ENCODE measurements at regions not wholly inside any gene's neighbourhood (a gene's known extent, or its start where the extent isn't known, plus 50 kb on each side); places are given as distances from the start of the nearest gene placed in this dataset.

DNA sequence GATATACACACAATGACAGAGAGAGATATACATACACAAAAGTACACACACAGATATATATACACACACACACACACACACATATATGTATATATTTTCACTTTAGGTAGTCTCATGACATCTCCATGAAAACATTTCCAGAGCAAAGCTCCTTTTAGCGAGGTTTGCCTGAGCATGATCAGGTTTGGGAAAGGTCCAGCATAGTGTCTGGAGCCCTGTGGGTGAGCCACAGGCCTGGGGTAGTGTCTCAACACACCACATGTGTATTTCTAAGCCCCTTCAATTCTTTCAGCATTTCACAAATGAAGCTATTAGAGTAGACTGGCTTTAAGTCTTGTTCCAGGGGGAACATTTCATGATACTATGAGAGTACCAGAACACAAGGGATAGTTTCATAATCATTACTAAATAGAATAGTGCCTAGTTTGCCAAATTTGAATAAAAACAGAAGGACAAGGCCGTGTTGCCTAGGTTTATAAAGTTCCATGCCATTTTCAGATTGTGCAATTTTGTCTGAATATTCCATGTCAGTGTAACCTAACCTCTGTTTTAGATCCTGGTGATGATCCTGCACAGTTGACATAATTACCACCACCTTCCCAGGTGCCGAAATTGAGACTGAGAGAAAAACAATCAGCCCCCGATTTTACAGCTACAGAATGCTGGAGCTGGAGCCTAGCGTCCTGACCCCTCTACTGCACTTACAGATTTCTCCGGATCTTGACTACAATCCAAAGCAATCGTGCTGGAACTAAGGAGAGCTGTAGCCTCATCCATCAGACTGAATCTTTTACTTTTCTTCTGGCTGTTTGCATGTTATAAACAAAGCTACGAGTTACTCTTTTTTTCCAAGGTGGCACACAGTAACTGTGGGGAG, 332.7 kb downstream of the CYRIA start:
- no peak overlapping the region for H3K18ac ChIP-seq (ENCODE audit: low read depth, low read length)
- no peak overlapping the region for H2AFZ ChIP-seq (replicated peaks; ENCODE audit: low read length, poor library complexity)
- no peak overlapping the region for H3K56ac ChIP-seq (ENCODE audit: extremely low read depth, insufficient read depth, low read length)
- H3K9ac ChIP-seq (ENCODE audit: low read depth, low read length) = no peak overlapping the region
- no peak overlapping the region for H3K23ac ChIP-seq (ENCODE audit: low read depth, low read length)
- no peak overlapping the region for H2BK5ac ChIP-seq (ENCODE audit: low read depth, low read length, poor library complexity, severe bottlenecking)
- dilution Hi-C loops (cut with HindIII; ENCODE audit: low sequenced_read_pairs, unreplicated experiment) = no loop called here
- no peak for ATAC-seq (ENCODE audit: low read depth)
- H2BK20ac ChIP-seq (ENCODE audit: low read depth, low read length) = no peak overlapping the region
- H2BK15ac ChIP-seq (ENCODE audit: low read depth, low read length) = no peak overlapping the region
- no peak for TF ChIP-seq CHD1 (IDR thresholded peaks at IDR 0.05; ENCODE audit: low read depth, low read length)
- TF ChIP-seq RAD21 (IDR thresholded peaks at IDR 0.05; ENCODE audit: low read length) = no peak
- TF ChIP-seq MAZ (IDR thresholded peaks at IDR 0.05; ENCODE audit: borderline replicate concordance, low read depth, low read length) = no peak
- no peak for TF ChIP-seq RFX5 (IDR thresholded peaks at IDR 0.05; ENCODE audit: low read depth, low read length)
- TF ChIP-seq, protein P1, sequence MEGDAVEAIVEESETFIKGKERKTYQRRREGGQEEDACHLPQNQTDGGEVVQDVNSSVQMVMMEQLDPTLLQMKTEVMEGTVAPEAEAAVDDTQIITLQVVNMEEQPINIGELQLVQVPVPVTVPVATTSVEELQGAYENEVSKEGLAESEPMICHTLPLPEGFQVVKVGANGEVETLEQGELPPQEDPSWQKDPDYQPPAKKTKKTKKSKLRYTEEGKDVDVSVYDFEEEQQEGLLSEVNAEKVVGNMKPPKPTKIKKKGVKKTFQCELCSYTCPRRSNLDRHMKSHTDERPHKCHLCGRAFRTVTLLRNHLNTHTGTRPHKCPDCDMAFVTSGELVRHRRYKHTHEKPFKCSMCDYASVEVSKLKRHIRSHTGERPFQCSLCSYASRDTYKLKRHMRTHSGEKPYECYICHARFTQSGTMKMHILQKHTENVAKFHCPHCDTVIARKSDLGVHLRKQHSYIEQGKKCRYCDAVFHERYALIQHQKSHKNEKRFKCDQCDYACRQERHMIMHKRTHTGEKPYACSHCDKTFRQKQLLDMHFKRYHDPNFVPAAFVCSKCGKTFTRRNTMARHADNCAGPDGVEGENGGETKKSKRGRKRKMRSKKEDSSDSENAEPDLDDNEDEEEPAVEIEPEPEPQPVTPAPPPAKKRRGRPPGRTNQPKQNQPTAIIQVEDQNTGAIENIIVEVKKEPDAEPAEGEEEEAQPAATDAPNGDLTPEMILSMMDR (conservative IDR thresholded peaks at IDR 0.05; ENCODE audit: low read depth, low read length) = no peak
- TF ChIP-seq, protein P2, sequence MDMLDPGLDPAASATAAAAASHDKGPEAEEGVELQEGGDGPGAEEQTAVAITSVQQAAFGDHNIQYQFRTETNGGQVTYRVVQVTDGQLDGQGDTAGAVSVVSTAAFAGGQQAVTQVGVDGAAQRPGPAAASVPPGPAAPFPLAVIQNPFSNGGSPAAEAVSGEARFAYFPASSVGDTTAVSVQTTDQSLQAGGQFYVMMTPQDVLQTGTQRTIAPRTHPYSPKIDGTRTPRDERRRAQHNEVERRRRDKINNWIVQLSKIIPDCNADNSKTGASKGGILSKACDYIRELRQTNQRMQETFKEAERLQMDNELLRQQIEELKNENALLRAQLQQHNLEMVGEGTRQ (IDR thresholded peaks at IDR 0.05; ENCODE audit: low read depth, low read length) = no peak
- TF ChIP-seq CEBPB (IDR thresholded peaks at IDR 0.05; ENCODE audit: low read depth, low read length) = no peak
- TF ChIP-seq POLR2A (IDR thresholded peaks at IDR 0.05; ENCODE audit: low read depth, low read length) = no peak
- no peak for TF ChIP-seq NFE2L2 (IDR thresholded peaks at IDR 0.05; ENCODE audit: low read depth, low read length)
- TF ChIP-seq SMC3 (IDR thresholded peaks at IDR 0.05; ENCODE audit: low read depth, low read length) = no peak
- TF ChIP-seq MAFK (IDR thresholded peaks at IDR 0.05; ENCODE audit: low read depth, low read length) = no peak
- TF ChIP-seq BHLHE40 (IDR thresholded peaks at IDR 0.05; ENCODE audit: low read depth, low read length) = no peak
- no peak for TF ChIP-seq RCOR1 (IDR thresholded peaks at IDR 0.05; ENCODE audit: insufficient replicate concordance, low read length)
- TF ChIP-seq FOS (IDR thresholded peaks at IDR 0.05; ENCODE audit: low read depth, low read length) = no peak
- no peak for TF ChIP-seq ELK1 (IDR thresholded peaks at IDR 0.05; ENCODE audit: borderline replicate concordance, low read depth, low read length)
- no peak overlapping the region for H4K91ac ChIP-seq (ENCODE audit: insufficient read depth, low read depth, low read length)
- no peak overlapping the region for H3K14ac ChIP-seq (replicated peaks; ENCODE audit: low read depth, low read length)
- in situ Hi-C loops (cut with MboI; ENCODE audit: low sequenced_read_pairs) = no loop called here
- no peak overlapping the region for H3K4ac ChIP-seq (ENCODE audit: low read depth, low read length)
- no peak overlapping the region for H3K4me2 ChIP-seq (ENCODE audit: low read depth, low read length)
- intact Hi-C loops (cut with micrococcal nuclease) = no loop called here
- peaks cover 25% of the 10 kb centered on the region for H3K9me3 ChIP-seq (ENCODE audit: control insufficient read depth, insufficient read depth, low read length)
- no peaks in the 10 kb centered on the region for H3K9me1 ChIP-seq (ENCODE audit: insufficient read depth, low read length)
- H4K5ac ChIP-seq (ENCODE audit: low read depth, low read length) = no peak overlapping the region
- 40% methylated on average over 1 of the region's 8 CpGs; no CpG with 5 or more reads in 1 of the 2 experiments for WGBS, 2 experiments (ENCODE audit: extremely low coverage in 2 of 2, insufficient read length in 1 of 2)
- no peak overlapping the region for H4K8ac ChIP-seq (ENCODE audit: low read depth in 2 of 2, low read length in 2 of 2)
- H3K36me3 ChIP-seq (ENCODE audit: control insufficient read depth, insufficient read depth, low read length) = no peaks in the 10 kb centered on the region
- no peak overlapping the region for H2AK9ac ChIP-seq (replicated peaks; ENCODE audit: low read depth, low read length, poor library complexity)
- H3K4me3 ChIP-seq (ENCODE audit: insufficient read depth, low read depth, low read length) = no peak overlapping the region
- H2BK120ac ChIP-seq (ENCODE audit: low read depth, low read length) = no peak overlapping the region
- POLR2A ChIA-PET (ENCODE audit: unreplicated experiment) = no interaction called here
- CTCF ChIA-PET = no interaction called here
- no peaks in the 10 kb centered on the region for H3K79me1 ChIP-seq (ENCODE audit: low read depth in 1 of 2, low read length in 2 of 2)
- no TSS peak for BruUV-seq (replicated peaks)
- no peak for DNase-seq
- H4K20me1 ChIP-seq (ENCODE audit: insufficient read depth, low read length) = no peaks in the 10 kb centered on the region
- H3K4me1 ChIP-seq (ENCODE audit: control insufficient read depth, insufficient read depth, low read length) = no peaks in the 10 kb centered on the region
- H2AK5ac ChIP-seq (ENCODE audit: low read depth, low read length) = no peak overlapping the region
- H3K27ac ChIP-seq (ENCODE audit: insufficient read depth, low read length) = no peak overlapping the region
- H3K27me3 ChIP-seq (ENCODE audit: control insufficient read depth, insufficient read depth, low read length) = no peaks in the 10 kb centered on the region

Data from IMR-90 (cell line).